Activated CD4-positive, alpha-beta memory T cell treated with anti-CD3 and anti-CD28 coated beads, Interleukin-2, amount 10 ng/mL, durations not matched to agents 7 days and 5 days (primary cell): ENCODE measurements at regions not wholly inside any gene's neighbourhood (a gene's known extent, or its start where the extent isn't known, plus 50 kb on each side); places are given as distances from the start of the nearest gene placed in this dataset.
"Not testable (repeated sequence)": the region's sequence is repeated elsewhere in the genome, so short reads cannot be mapped to it uniquely, and the experiment has no call there.

Experiments used
- CTCF ChIA-PET: fragments of 350-600 bp; sonication (Branson Sonifier 250); formaldehyde crosslinking; loops from one replicate; lab custom pipeline; 2021; ENCODE audit warnings: antibody characterized with exemption, inconsistent platforms; lab: Charles Lee
- POLR2A ChIA-PET: fragments of 350-600 bp; sonication (Branson Sonifier 250); formaldehyde crosslinking; loops from one replicate; lab custom pipeline; 2021; ENCODE audit warnings: antibody characterized with exemption; lab: Charles Lee
- DNase-seq: peaks from one replicate; pipeline ENCODE4 v3.0.0-alpha.2; 2020
- H3K27ac Mint-ChIP-seq: one replicate; pipeline ENCODE4 v1.8.0; 2021; ENCODE audit warnings: mild to moderate bottlenecking, mixed read lengths
- H3K27me3 Mint-ChIP-seq: one replicate; pipeline ENCODE4 v1.8.0; 2021; ENCODE audit warnings: mixed read lengths
- H3K36me3 Mint-ChIP-seq: one replicate; pipeline ENCODE4 v1.8.0; 2021; ENCODE audit warnings: low read depth, mixed read lengths
- H3K4me1 Mint-ChIP-seq: one replicate; pipeline ENCODE4 v1.8.0; 2021; ENCODE audit warnings: mixed read lengths
- H3K4me3 Mint-ChIP-seq: one replicate; pipeline ENCODE4 v1.8.0; 2021; ENCODE audit warnings: mild to moderate bottlenecking, mixed read lengths
- H3K9me3 Mint-ChIP-seq: one replicate; pipeline ENCODE4 v1.8.0; 2021; ENCODE audit warnings: mixed read lengths

GRCh38 chr4:54390670-54391069, 161.6 kb downstream of the PDGFRA start:
- no peaks in the 10 kb centered on the region for H3K9me3 Mint-ChIP-seq
- H3K27me3 Mint-ChIP-seq, result peaks cover 2% of the 10 kb centered on the region
- no peak overlapping the region for H3K27ac Mint-ChIP-seq
- POLR2A ChIA-PET, result no interaction called here
- no peak overlapping the region for H3K4me3 Mint-ChIP-seq
- no peaks in the 10 kb centered on the region for H3K36me3 Mint-ChIP-seq
- DNase-seq, result no peak
- CTCF ChIA-PET, result no interaction called here
- H3K4me1 Mint-ChIP-seq, result peaks cover 3% of the 10 kb centered on the region

GRCh38 chr4:54391104-54391503, 162.0 kb downstream of the PDGFRA start:
- H3K27me3 Mint-ChIP-seq, result peaks cover 2% of the 10 kb centered on the region
- H3K27ac Mint-ChIP-seq, result no peak overlapping the region
- no peak overlapping the region for H3K4me3 Mint-ChIP-seq
- peaks cover 3% of the 10 kb centered on the region for H3K4me1 Mint-ChIP-seq
- CTCF ChIA-PET, result no interaction called here
- POLR2A ChIA-PET, result no interaction called here
- no peaks in the 10 kb centered on the region for H3K9me3 Mint-ChIP-seq
- no peak for DNase-seq
- H3K36me3 Mint-ChIP-seq, result no peaks in the 10 kb centered on the region

- Mint-ChIP-seq H3K27me3 (peaks cover 2% of the 10 kb centered on the region), H3K9me3 (no peaks in the 10 kb centered on the region), H3K4me3 (no peak overlapping the region), H3K4me1 (peaks cover 3% of the 10 kb centered on the region), H3K27ac (no peak overlapping the region), H3K36me3 (no peaks in the 10 kb centered on the region)
- POLR2A ChIA-PET, result no interaction called here
- CTCF ChIA-PET, result no interaction called here
- DNase-seq, result no peak
Measured at GRCh38 chr4:54392479-54392878, 163.4 kb downstream of the PDGFRA start.

- Mint-ChIP-seq H3K4me3 (no peak overlapping the region), H3K9me3 (no peaks in the 10 kb centered on the region), H3K27me3 (peaks cover 2% of the 10 kb centered on the region), H3K36me3 (no peaks in the 10 kb centered on the region), H3K4me1 (peaks cover 3% of the 10 kb centered on the region), H3K27ac (no peak overlapping the region)
- ChIA-PET CTCF (no interaction called here), POLR2A (no interaction called here)
- DNase-seq, result no peak
Measured at GRCh38 chr4:54393243-54393642, 164.2 kb downstream of the PDGFRA start.

- no peaks in the 10 kb centered on the region for H3K27me3 Mint-ChIP-seq
- no peaks in the 10 kb centered on the region for H3K36me3 Mint-ChIP-seq
- no peak overlapping the region for H3K4me3 Mint-ChIP-seq
- ChIA-PET CTCF (no interaction called here), POLR2A (no interaction called here)
- DNase-seq, result no peak
- H3K4me1 Mint-ChIP-seq, result peaks cover 3% of the 10 kb centered on the region
- no peaks in the 10 kb centered on the region for H3K9me3 Mint-ChIP-seq
- no peak overlapping the region for H3K27ac Mint-ChIP-seq
Measured at GRCh38 chr4:54395013-54395527, 166.0 kb downstream of the PDGFRA start.

- Mint-ChIP-seq H3K36me3 (no peaks in the 10 kb centered on the region), H3K27me3 (no peaks in the 10 kb centered on the region), H3K4me3 (no peak overlapping the region), H3K4me1 (no peaks in the 10 kb centered on the region), H3K9me3 (no peaks in the 10 kb centered on the region), H3K27ac (no peak overlapping the region)
- DNase-seq, result no peak
- ChIA-PET POLR2A (no interaction called here), CTCF (no interaction called here)
Measured at GRCh38 chr4:54400188-54400587, 171.1 kb downstream of the PDGFRA start.

- Mint-ChIP-seq H3K9me3 (no peaks in the 10 kb centered on the region), H3K27me3 (no peaks in the 10 kb centered on the region), H3K4me3 (no peak overlapping the region), H3K27ac (no peak overlapping the region), H3K4me1 (no peaks in the 10 kb centered on the region), H3K36me3 (no peaks in the 10 kb centered on the region)
- ChIA-PET POLR2A (no interaction called here), CTCF (no interaction called here)
- DNase-seq, result no peak
Measured at GRCh38 chr4:54400802-54401201, 171.7 kb downstream of the PDGFRA start.

- Mint-ChIP-seq H3K36me3 (no peaks in the 10 kb centered on the region), H3K27me3 (no peaks in the 10 kb centered on the region), H3K27ac (no peak overlapping the region), H3K9me3 (no peaks in the 10 kb centered on the region), H3K4me3 (no peak overlapping the region), H3K4me1 (no peaks in the 10 kb centered on the region)
- no peak for DNase-seq
- POLR2A ChIA-PET, result no interaction called here
- CTCF ChIA-PET, result no interaction called here
Measured at GRCh38 chr4:54402880-54403480, 173.9 kb downstream of the PDGFRA start.

GRCh38 chr4:54403700-54404453, 174.8 kb downstream of the PDGFRA start:
- H3K27ac Mint-ChIP-seq, result no peak overlapping the region
- ChIA-PET POLR2A (no interaction called here), CTCF (no interaction called here)
- H3K36me3 Mint-ChIP-seq, result no peaks in the 10 kb centered on the region
- H3K4me1 Mint-ChIP-seq, result no peaks in the 10 kb centered on the region
- no peak overlapping the region for H3K4me3 Mint-ChIP-seq
- no peaks in the 10 kb centered on the region for H3K9me3 Mint-ChIP-seq
- no peaks in the 10 kb centered on the region for H3K27me3 Mint-ChIP-seq
- DNase-seq, result no peak

- CTCF ChIA-PET, H3K27ac Mint-ChIP-seq, H3K27me3 Mint-ChIP-seq, H3K36me3 Mint-ChIP-seq, H3K4me3 Mint-ChIP-seq, DNase-seq, POLR2A ChIA-PET, H3K4me1 Mint-ChIP-seq, H3K9me3 Mint-ChIP-seq: not testable (repeated sequence)
Measured at GRCh38 chr4:54409270-54409817, 180.3 kb downstream of the PDGFRA start.

GRCh38 chr4:54414545-54414944, 185.5 kb downstream of the PDGFRA start:
- DNase-seq, result no peak
- Mint-ChIP-seq H3K4me3 (no peak overlapping the region), H3K27me3 (no peaks in the 10 kb centered on the region), H3K4me1 (no peaks in the 10 kb centered on the region), H3K9me3 (no peaks in the 10 kb centered on the region), H3K27ac (no peak overlapping the region), H3K36me3 (no peaks in the 10 kb centered on the region)
- POLR2A ChIA-PET, result no interaction called here
- CTCF ChIA-PET, result no interaction called here

GRCh38 chr4:54417476-54417875, 188.4 kb downstream of the PDGFRA start:
- Mint-ChIP-seq H3K4me3 (no peak overlapping the region), H3K27ac (no peak overlapping the region), H3K27me3 (no peaks in the 10 kb centered on the region), H3K36me3 (no peaks in the 10 kb centered on the region), H3K4me1 (no peaks in the 10 kb centered on the region), H3K9me3 (no peaks in the 10 kb centered on the region)
- ChIA-PET CTCF (no interaction called here), POLR2A (no interaction called here)
- DNase-seq, result no peak

- H3K27ac Mint-ChIP-seq, result no peak overlapping the region
- POLR2A ChIA-PET, result no interaction called here
- H3K4me3 Mint-ChIP-seq, result no peak overlapping the region
- no peaks in the 10 kb centered on the region for H3K4me1 Mint-ChIP-seq
- CTCF ChIA-PET, result no interaction called here
- no peaks in the 10 kb centered on the region for H3K27me3 Mint-ChIP-seq
- no peaks in the 10 kb centered on the region for H3K36me3 Mint-ChIP-seq
- no peak for DNase-seq
- no peaks in the 10 kb centered on the region for H3K9me3 Mint-ChIP-seq
Measured at GRCh38 chr4:54418468-54418867, 189.4 kb downstream of the PDGFRA start.

- ChIA-PET POLR2A (no interaction called here), CTCF (no interaction called here)
- Mint-ChIP-seq H3K27ac (no peak overlapping the region), H3K4me1 (no peaks in the 10 kb centered on the region), H3K36me3 (no peaks in the 10 kb centered on the region), H3K27me3 (peaks cover 5% of the 10 kb centered on the region), H3K9me3 (no peaks in the 10 kb centered on the region), H3K4me3 (no peak overlapping the region)
- DNase-seq, result no peak
Measured at GRCh38 chr4:54423066-54423465, 194.0 kb downstream of the PDGFRA start.
